Hematopoietic multipotent progenitor cell treated with erythropoietin and hydrocortisone succinate and interleukin-3 and kit ligand, for 17 days (in vitro differentiated cells): ENCODE measurements at regions not wholly inside any gene's neighbourhood (a gene's known extent, or its start where the extent isn't known, plus 50 kb on each side); places are given as distances from the start of the nearest gene placed in this dataset.

Experiments used
- DNase-seq: peaks from one replicate; pipeline ENCODE4 v3.0.0-alpha.2; 2015; ENCODE audit warnings: low spot score

DNA sequence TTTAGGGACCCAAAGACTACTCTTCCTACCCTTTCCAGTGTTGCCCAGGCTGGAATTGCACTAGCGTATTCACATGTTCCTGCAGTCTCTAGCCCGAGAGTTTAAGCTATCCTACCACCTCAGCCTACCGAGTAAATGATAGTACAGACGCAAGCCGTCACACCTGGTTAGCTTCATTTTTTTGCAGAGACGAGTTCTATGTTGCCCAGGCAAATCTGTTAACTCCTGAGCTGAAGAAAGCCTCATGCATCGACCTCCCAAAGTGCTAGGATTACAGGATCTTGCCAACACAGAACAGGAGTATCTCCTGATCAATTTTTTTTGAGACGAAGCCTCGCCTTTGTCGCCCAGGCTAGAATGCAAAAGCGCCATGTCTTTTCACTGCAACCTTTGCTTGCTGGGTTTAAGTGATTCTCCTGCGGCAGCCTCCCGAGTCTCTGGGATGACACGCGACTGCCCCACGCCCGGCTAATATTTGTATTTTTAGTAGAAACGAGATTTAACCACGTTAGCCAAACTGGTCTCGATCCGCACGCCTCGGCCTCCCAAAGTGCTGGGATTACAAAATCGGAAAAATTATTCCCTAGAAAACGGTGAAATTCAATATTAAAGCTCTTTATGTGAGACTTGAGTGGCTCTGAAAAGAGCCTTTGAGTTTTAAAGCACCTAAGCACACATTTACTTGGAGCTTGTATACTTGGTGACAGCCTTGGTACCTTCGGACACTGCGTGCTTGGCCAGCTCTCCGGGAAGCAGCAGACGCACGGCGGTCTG lies 128.5 kb downstream of the HFE start:
- DNase-seq, result peak; percentile 65

DNA sequence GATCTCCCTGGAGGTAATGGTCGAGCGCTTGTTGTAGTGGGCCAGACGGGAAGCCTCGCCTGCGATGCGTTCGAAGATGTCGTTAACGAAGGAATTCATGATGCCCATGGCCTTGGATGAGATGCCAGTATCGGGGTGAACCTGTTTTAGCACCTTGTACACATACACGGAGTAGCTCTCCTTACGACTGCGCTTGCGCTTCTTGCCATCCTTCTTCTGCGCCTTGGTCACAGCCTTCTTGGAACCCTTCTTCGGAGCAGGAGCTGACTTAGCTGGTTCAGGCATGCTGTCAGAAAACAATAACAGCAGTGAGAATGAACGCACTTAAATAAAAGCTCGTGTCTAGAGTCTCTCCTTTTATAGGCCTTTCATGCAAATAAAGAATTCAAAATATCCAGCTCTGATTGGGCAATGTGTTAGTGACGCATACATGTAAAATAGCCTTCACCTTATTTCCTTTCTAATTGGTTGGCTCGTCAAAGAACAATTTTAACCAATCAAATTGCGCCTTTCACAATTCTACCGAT lies 129.2 kb downstream of the HFE start:
- peak; percentile 96 for DNase-seq

GRCh38 chr6:26216886-26217713 lies 129.9 kb downstream of the HFE start:
- peak; percentile 95 for DNase-seq

- DNase-seq, result no peak
These were observed 130.5 kb downstream of the HFE start for GRCh38 chr6:26217714-26218075.

DNA sequence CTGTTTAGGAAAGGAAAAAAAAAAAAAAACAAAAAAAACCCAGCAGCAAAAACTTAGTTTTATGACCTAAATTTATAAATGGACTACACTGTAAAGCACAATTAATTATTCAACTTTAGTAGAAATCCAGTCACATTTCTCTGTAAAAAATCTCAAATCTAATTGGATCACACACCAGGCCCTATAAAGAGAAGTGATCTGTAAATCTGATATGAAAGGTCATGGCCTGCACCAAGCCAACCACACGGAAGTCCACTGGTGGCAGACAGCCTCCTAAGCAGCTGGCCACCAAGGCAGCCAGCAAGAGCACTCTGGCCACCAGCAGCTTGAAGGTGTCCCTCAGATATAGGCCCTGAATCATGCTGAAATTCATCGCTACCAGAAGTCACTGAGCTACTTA lies 131.6 kb downstream of the HFE start:
- DNase-seq, result no peak

DNA sequence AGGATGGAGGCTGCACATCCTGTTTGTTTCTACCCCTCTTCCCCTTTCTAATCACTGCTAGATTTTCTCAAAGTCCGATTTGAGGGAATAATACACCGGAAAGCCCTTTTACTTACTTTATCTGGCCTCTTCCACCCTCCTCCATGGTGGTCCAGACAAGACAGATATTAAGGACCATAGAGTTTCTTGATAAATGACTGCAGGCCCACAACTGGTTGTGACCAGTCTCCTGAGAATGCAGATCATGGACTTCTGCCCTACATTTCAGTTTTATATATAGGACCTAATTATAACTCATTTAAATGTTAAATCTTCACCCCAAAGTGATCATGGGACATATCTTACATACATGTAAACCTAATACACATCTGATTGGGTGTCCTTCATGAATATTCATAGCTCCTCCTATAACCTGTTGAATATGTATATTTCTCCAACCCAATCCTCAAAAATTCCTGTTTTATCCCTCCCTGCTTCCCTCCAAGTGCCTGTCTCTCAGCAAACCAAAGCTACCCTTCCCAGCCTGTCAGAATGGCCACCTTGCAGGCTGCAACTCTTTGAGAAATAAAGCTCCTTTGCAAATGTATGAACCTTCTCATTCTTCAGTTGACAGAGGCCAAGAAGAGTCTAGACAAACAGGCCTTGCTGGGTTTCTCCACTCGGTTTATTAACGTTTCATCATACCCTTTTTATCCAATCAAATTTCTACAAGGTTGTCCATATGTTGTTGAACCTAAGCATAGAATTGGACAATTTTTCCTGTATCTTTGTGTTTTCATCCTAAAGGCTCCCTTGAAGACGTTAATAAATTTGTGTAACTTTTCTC lies 133.1 kb downstream of the HFE start:
- no peak for DNase-seq

DNA sequence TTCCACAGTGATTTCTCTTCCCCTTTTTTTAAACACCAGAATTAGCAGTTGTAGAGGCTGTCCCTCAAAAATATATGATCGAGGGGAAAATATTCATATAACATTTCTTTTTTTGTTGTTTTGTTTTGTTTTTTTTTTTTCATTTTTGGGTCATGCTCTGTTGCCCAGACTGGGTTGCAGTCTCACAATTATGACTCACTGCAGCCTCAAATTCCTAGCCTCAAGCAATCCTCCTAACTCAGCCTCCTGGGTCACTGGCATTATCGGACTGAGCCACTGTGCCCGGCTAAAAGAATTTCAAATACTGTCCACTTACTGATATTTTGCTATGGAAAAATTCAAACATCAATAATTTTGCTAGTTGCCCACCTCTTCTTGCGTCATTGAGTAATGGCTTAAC lies 134.0 kb downstream of the HFE start:
- no peak for DNase-seq

GRCh38 chr6:26222571-26222970 lies 135.3 kb downstream of the HFE start:
- DNase-seq, result no peak

- no peak for DNase-seq
These were observed 136.0 kb downstream of the HFE start for GRCh38 chr6:26223228-26223627.

DNA sequence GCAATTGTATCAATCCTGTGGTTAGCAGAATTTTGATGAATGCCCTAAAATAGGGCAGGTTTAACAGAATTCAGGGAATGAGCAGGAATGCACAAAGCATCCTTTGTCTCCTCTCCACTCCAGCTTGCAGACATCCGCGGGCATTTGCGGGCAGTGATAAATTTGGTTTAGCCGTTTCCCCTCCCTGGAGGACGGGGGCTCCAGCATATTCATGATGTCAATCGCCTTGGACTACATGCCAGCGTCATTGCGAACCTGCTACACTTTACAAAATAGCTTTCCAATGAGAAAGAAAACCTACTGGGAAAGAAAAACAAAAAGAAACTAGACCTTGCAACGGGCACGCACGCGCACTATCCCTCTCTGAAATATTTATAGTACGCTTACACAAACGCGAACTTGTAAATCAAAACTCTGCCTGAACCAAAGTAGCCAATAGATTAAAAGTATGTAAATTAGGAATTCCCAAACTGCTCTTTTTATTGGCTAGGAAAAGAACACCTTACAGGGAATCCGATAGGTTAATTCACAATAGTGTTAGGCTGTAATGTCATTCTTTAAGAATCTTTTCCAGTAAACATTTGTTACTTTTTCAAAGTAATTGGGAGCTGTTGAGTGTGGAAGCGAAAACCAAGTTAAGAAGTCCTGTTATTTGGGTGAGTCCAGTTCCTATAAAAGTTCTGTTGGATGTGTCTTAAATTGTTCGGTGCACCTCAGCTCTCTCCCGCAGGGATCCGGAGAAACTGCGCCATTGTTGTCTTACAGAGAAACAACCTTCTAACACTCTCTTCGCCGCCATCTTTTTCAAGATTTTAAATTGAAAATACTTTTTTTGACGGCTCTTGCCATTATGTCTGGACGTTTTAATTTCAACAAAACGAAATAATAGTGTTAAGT lies 136.7 kb downstream of the HFE start:
- DNase-seq, result peak; percentile 83

GRCh38 chr6:26224547-26224912 lies 137.3 kb downstream of the HFE start:
- no peak for DNase-seq

DNA sequence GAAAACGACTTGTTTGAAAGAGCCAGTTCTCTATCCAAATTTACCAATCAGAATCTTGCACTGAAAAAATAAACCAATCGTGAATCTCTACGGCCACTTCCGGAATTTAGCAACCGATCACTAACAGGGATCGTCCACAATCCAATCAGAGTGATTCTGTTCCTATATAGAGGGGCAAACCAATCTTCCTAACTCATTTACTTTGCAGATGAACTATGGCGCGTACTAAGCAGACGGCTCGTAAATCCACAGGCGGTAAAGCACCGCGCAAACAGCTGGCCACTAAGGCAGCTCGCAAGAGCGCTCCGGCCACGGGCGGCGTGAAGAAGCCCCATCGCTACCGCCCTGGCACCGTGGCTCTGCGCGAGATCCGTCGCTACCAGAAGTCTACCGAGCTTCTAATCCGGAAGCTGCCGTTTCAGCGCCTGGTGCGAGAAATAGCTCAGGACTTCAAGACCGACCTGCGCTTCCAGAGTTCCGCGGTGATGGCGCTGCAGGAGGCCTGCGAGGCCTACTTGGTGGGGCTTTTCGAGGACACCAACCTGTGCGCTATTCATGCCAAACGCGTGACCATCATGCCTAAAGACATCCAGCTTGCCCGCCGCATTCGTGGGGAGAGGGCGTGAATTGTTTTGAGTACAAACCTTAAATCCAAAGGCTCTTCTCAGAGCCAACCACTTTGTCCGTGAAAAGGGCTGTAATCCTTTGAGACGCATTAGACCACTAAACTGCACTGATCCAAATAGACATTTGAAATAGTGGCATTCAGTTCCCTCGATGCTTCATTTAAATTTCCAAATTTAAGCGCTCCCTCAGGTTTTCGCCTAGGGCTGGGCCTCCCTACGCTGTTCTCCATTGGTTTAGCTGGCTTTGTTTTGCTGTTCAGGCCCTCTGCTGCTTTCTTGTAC lies 138.0 kb downstream of the HFE start:
- DNase-seq, result no peak

GRCh38 chr6:26225848-26226578 lies 138.8 kb downstream of the HFE start:
- DNase-seq, result no peak

- no peak for DNase-seq
These were observed 138.4 kb upstream of the BTN3A2 start for GRCh38 chr6:26226579-26226967.

DNA sequence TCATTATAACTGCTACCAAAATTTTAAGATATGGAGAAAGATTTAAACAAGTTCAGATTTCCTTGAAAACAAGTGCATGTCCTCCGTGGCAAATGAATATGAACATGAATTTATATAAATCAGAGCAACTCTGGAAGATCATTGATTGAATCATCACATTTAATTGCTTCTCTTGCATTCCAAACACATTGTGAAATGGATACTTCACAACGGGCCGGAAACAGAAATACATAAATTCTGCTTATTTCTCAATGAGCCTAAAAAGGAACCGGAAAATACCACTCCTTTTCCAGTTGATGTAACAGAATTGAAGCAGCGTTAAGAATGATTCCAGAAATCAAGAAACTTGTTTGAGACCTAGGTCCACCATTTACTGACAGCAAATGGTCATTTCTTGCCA lies 134.6 kb upstream of the BTN3A2 start:
- DNase-seq, result no peak

- no peak for DNase-seq
These were observed 133.9 kb upstream of the BTN3A2 start for GRCh38 chr6:26231006-26231587.

DNA sequence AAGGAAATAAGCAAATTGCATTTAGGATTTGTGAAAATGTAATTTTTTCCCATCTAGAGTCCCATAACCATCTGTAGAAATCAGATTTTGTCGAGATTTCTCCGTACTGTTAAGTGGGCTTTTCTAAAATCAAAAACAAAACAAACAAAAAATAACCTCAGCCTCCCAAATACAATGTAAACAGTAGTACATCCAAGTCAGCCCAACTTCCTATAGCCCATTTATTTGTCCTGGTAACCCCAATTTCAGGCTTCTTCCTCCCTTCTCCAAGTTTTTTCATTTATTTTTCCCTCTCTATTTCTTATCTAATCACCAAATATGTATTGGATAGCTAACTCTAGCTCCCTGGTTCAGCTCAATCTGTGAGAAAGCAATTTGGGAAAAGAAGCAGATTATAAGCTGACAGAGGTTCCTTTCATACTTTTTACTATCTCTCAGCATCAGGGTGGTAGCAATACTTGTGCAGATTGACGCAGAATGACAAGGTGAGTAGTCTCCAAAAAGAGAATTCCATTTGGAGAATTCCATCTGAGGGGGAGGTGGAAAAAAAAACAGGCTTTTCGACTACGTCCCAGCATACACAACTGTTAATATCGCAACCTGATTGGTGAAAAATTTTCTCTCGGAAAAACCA lies 132.6 kb upstream of the BTN3A2 start:
- no peak for DNase-seq

- no peak for DNase-seq
These were observed 131.9 kb upstream of the BTN3A2 start for GRCh38 chr6:26232940-26233648.
